Spleen (tissue), 11 donors: ENCODE measurements at regions not wholly inside any gene's neighbourhood (a gene's known extent, or its start where the extent isn't known, plus 50 kb on each side); places are given as distances from the start of the nearest gene placed in this dataset.

Experiments used
- DNase-seq: peaks from one replicate; pipeline ENCODE4 v3.0.0-alpha.2; 2020
- H3K27ac ChIP-seq, 8 donors: fragments of 200-600 bp; sonication (generic) in 7 of 8; 1 replicate in 4 of 8; 2 replicates in 4 of 8; pipeline versions ENCODE4 v1.5.0 to v1.8.0; 2016 to 2021; ENCODE audit warnings: inconsistent platforms in 4 of 8, mild to moderate bottlenecking in 4 of 8, moderate library complexity in 1 of 8
- H3K27me3 ChIP-seq, 7 donors: fragments of 200-600 bp; sonication (generic) in 6 of 7; replicated peaks in 1 of 7; 1 replicate in 4 of 7; 2 replicates in 3 of 7; pipeline versions ENCODE4 v1.5.0 to v1.8.0; 2016 to 2021; ENCODE audit warnings: inconsistent platforms in 3 of 7, mild to moderate bottlenecking in 1 of 7
- H3K36me3 ChIP-seq, 6 donors: fragments of 200-600 bp; sonication (generic) in 5 of 6; 1 replicate in 4 of 6; 2 replicates in 2 of 6; pipeline versions ENCODE4 v1.5.0 to v1.8.0; 2016 to 2021; ENCODE audit warnings: inconsistent platforms in 2 of 6
- H3K4me1 ChIP-seq, 6 donors: fragments of 200-600 bp; sonication (generic) in 5 of 6; 1 replicate in 3 of 6; 2 replicates in 3 of 6; pipeline versions ENCODE4 v1.5.0 to v1.8.0; 2016 to 2021; ENCODE audit warnings: inconsistent platforms in 3 of 6
- H3K4me3 ChIP-seq, 8 donors: fragments of 200-600 bp; sonication (generic) in 7 of 8; 1 replicate in 4 of 8; 2 replicates in 4 of 8; pipeline versions ENCODE4 v1.5.0 to v1.8.0; 2016 to 2021; ENCODE audit warnings: inconsistent platforms in 4 of 8, mild to moderate bottlenecking in 4 of 8, moderate library complexity in 2 of 8
- H3K9me3 ChIP-seq, 8 donors: fragments of 200-600 bp; sonication (generic) in 7 of 8; 1 replicate in 4 of 8; 2 replicates in 4 of 8; pipeline versions ENCODE4 v1.5.0 to v1.8.0; 2016 to 2021; ENCODE audit warnings: inconsistent platforms in 4 of 8
- POLR2A ChIP-seq, 3 donors: fragments of 450-650 bp; IDR thresholded peaks; one replicate each; pipeline ENCODE4 v1.5.1; 2017; ENCODE audit warnings: antibody characterized with exemption in 3 of 3, mild to moderate bottlenecking in 1 of 3
- POLR2AphosphoS5 ChIP-seq, 3 donors: sonication (generic); formaldehyde crosslinking; IDR thresholded peaks; one replicate each; pipeline ENCODE4 v1.5.1; 2017; ENCODE audit warnings: antibody characterized with exemption in 3 of 3
- WGBS, 5 donors: extraction: QIAGEN DNeasy Blood & Tissue Kit in 3 of 5; methylation state at CpG; one replicate each; pipeline versions ENCODE4 v1.1.5 to v1.1.7; 2013 to 2018; 5-methylcytosine and 5-hydroxymethylcytosine counted together
- intact Hi-C: fragments of 100-400 bp; cut with DNase I; formaldehyde crosslinking; loops from one replicate; pipeline ENCODE4 v1.15.0; 2023; ENCODE audit warnings: low total_unique reads
- TF ChIP-seq, protein P1 (sequence below), 11 experiments: fragments of 200-600 bp in 7 of 11; fragments of 450-650 bp in 4 of 11; sonication (generic) in 4 of 11; IDR thresholded peaks in 8 of 11; conservative IDR thresholded peaks in 3 of 11; 1 replicate in 7 of 11; 2 replicates in 4 of 11; pipeline versions ENCODE4 v1.4.0 to v1.8.0; 2016 to 2021; ENCODE audit warnings: antibody characterized with exemption in 11 of 11, inconsistent platforms in 4 of 11, mild to moderate bottlenecking in 1 of 11
- donor health status: healthy with polysubstance abuse.
- donor health status: DM: no; HTN: no; CAD: no; lungs with moderate emphysema.
- donor health status: DM: no; HTN: no; CAD: no.
- donor health status: Bipolar disorder and iron deficiency.
- donor health status: healthy.
- donor health status: DM: no; HTN: no; CAD: no.
- donor health status: DM: yes; HTN: yes; CAD: no.

GRCh38 chr4:59222221-59222620, 1977.9 kb upstream of the ADGRL3 start:
- Histone ChIP-seq H3K4me1 (no peaks in the 10 kb centered on the region), H3K4me3 (no peak overlapping the region), H3K27me3 (no peaks in the 10 kb centered on the region), H3K9me3 (peaks cover 0 to 3% (median 0%) of the 10 kb centered on the region in 8 donors), H3K36me3 (no peaks in the 10 kb centered on the region), H3K27ac (no peak overlapping the region)
- TF ChIP-seq POLR2A (IDR thresholded peaks at IDR 0.05) (no peak), POLR2AphosphoS5 (IDR thresholded peaks at IDR 0.05) (no peak)
- TF ChIP-seq, protein P1, sequence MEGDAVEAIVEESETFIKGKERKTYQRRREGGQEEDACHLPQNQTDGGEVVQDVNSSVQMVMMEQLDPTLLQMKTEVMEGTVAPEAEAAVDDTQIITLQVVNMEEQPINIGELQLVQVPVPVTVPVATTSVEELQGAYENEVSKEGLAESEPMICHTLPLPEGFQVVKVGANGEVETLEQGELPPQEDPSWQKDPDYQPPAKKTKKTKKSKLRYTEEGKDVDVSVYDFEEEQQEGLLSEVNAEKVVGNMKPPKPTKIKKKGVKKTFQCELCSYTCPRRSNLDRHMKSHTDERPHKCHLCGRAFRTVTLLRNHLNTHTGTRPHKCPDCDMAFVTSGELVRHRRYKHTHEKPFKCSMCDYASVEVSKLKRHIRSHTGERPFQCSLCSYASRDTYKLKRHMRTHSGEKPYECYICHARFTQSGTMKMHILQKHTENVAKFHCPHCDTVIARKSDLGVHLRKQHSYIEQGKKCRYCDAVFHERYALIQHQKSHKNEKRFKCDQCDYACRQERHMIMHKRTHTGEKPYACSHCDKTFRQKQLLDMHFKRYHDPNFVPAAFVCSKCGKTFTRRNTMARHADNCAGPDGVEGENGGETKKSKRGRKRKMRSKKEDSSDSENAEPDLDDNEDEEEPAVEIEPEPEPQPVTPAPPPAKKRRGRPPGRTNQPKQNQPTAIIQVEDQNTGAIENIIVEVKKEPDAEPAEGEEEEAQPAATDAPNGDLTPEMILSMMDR (IDR thresholded peaks at IDR 0.05 in 8 of 11, conservative IDR thresholded peaks at IDR 0.05 in 3 of 11): no peak
- DNase-seq: no peak
- 70 to 86% (median 79%) methylated on average over 4 of the region's 4 CpGs for WGBS, 5 donors
- intact Hi-C loops: no loop called here

DNA sequence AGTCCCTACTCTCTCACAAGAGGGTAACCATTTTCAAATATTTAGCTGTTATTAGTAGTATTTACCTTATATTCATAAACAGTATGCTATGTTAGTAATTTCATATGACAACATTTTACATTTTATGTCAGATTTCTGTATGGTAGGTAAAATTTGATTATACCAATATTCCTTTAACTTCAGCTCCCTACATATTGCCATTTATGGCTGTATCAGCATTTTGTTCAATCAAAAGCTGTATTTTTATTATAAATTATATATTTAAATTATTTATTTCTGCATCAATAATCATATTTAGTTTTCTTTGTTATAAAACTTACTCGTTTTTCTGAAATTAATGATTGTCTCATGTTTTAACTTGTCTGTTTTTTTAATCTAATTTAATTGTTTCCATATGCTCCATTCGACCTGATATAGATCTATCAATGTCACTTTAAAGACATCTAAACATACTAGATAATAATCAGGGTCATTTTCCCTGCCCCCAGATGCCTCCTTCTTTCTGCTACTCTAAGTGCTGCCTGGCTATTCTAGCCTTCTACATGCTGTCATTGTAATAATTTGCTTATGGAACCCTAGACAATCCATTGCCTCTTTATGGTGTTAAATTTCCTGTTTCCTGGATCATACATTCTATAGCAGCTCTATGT, 1976.7 kb upstream of the ADGRL3 start:
- H3K27me3 ChIP-seq: no peaks in the 10 kb centered on the region

GRCh38 chr4:59238212-59238611, 1961.9 kb upstream of the ADGRL3 start:
- intact Hi-C loops: no loop called here
- no peak overlapping the region for H3K27ac ChIP-seq
- H3K36me3 ChIP-seq: no peaks in the 10 kb centered on the region
- no peak overlapping the region for H3K4me3 ChIP-seq
- 51 to 63% (median 60%) methylated on average over 3 of the region's 3 CpGs for WGBS, 5 donors
- TF ChIP-seq POLR2A (IDR thresholded peaks at IDR 0.05): no peak
- TF ChIP-seq, protein P1 (IDR thresholded peaks at IDR 0.05 in 8 of 11, conservative IDR thresholded peaks at IDR 0.05 in 3 of 11): no peak
- TF ChIP-seq POLR2AphosphoS5 (IDR thresholded peaks at IDR 0.05): no peak
- H3K27me3 ChIP-seq: no peaks in the 10 kb centered on the region
- H3K4me1 ChIP-seq: no peaks in the 10 kb centered on the region
- DNase-seq: peak; percentile 25
- peaks cover 0 to 41% (median 17%) of the 10 kb centered on the region in 8 donors for H3K9me3 ChIP-seq

More for the DNA sequence above, 1976.7 kb upstream of the ADGRL3 start:
- TF ChIP-seq POLR2A (IDR thresholded peaks at IDR 0.05) (no peak), POLR2AphosphoS5 (IDR thresholded peaks at IDR 0.05) (no peak)
- TF ChIP-seq, protein P1 (IDR thresholded peaks at IDR 0.05 in 8 of 11, conservative IDR thresholded peaks at IDR 0.05 in 3 of 11): no peak
- peaks cover 0 to 3% (median 0%) of the 10 kb centered on the region in 8 donors for H3K9me3 ChIP-seq
- no peak for DNase-seq
- WGBS, 5 donors: 21 to 40% (median 34%) methylated on average over 2 of the region's 2 CpGs
- no peak overlapping the region for H3K4me3 ChIP-seq
- no peaks in the 10 kb centered on the region for H3K4me1 ChIP-seq
- H3K27ac ChIP-seq: no peak overlapping the region
- H3K36me3 ChIP-seq: no peaks in the 10 kb centered on the region
- intact Hi-C loops: no loop called here

GRCh38 chr4:59240011-59240410, 1960.1 kb upstream of the ADGRL3 start:
- H3K27ac ChIP-seq: no peak overlapping the region
- 43 to 55% (median 51%) methylated on average over 7 of the region's 7 CpGs for WGBS, 5 donors
- H3K9me3 ChIP-seq: peaks cover 0 to 33% (median 14%) of the 10 kb centered on the region in 8 donors
- no peaks in the 10 kb centered on the region for H3K36me3 ChIP-seq
- no peaks in the 10 kb centered on the region for H3K27me3 ChIP-seq
- DNase-seq: no peak
- no peak overlapping the region for H3K4me3 ChIP-seq
- TF ChIP-seq POLR2AphosphoS5 (IDR thresholded peaks at IDR 0.05): no peak
- no peak for TF ChIP-seq POLR2A (IDR thresholded peaks at IDR 0.05)
- TF ChIP-seq, protein P1 (IDR thresholded peaks at IDR 0.05 in 8 of 11, conservative IDR thresholded peaks at IDR 0.05 in 3 of 11): no peak
- no peaks in the 10 kb centered on the region for H3K4me1 ChIP-seq
- intact Hi-C loops: no loop called here
